Type B pancreatic cell (in vitro differentiated cells): ENCODE measurements at regions not wholly inside any gene's neighbourhood (a gene's known extent, or its start where the extent isn't known, plus 50 kb on each side); places are given as distances from the start of the nearest gene placed in this dataset.

Experiments used
- DNase-seq: peaks from one replicate; pipeline ENCODE4 v3.0.0; 2021; ENCODE audit warnings: mixed read lengths; ENCODE audit not compliant: unreplicated experiment; ENCODE audit errors: extremely low spot score
- H3K27ac Mint-ChIP-seq: 2 replicates; pipeline ENCODE4 v1.8.0; 2021; ENCODE audit warnings: mild to moderate bottlenecking, mixed read lengths
- H3K27me3 Mint-ChIP-seq: 2 replicates; pipeline ENCODE4 v1.8.0; 2021; ENCODE audit warnings: mixed read lengths
- H3K36me3 Mint-ChIP-seq: 2 replicates; pipeline ENCODE4 v1.8.0; 2021; ENCODE audit warnings: mixed read lengths
- H3K4me1 Mint-ChIP-seq: one replicate; pipeline ENCODE4 v1.8.0; 2021; ENCODE audit warnings: mixed read lengths; ENCODE audit not compliant: unreplicated experiment
- H3K4me3 Mint-ChIP-seq: 2 replicates; pipeline ENCODE4 v1.8.0; 2021; ENCODE audit warnings: mild to moderate bottlenecking, mixed read lengths
- H3K9me3 Mint-ChIP-seq: 2 replicates; pipeline ENCODE4 v1.8.0; 2021; ENCODE audit warnings: mixed read lengths
- TF ChIP-seq, protein P1 (sequence below): fragments of 200-600 bp; sonication (generic); conservative IDR thresholded peaks from 2 replicates; pipeline ENCODE4 v1.5.0; 2021; ENCODE audit warnings: antibody characterized with exemption, mild to moderate bottlenecking

DNA sequence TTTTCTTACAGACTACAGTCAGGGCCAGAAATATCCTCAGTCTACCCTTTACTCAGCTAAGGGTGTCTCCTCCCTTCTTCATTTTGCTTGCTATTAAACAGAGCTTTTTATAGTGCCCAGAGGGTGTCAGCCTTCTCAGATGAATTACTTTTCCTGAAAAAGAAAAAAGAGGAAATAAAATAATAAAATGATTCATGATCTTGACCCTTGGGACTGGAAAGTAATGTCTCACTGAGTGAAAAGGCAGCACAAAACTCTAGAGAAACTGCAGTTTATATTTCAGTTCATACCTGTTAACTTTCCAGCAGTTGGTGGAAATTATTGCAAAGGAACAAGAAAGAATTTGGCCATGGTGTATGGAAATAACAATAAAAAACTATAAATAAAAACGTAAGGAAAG, 170.6 kb downstream of the IBTK start:
- DNase-seq = no peak
- H3K9me3 Mint-ChIP-seq = no peaks in the 10 kb centered on the region

DNA sequence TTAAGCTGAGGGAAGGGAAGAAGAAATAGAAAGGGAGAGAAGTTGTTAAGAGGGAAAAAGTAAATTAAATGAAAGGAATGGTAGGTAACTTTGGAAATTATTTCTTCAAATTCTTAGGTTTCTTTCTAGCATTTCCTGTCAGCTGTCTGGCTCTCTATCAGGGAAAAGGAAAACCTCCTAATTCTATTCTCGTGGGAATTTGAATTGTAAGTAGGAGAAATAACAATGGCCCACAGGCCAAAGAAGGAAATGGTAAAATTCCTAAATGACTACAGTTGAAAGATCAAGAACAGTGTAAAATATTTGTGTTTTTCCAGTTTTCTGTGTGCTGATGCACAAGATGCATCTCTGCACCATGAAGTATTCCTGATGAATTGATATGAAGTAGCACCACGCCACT, 173.0 kb downstream of the IBTK start:
- H3K4me3 Mint-ChIP-seq = no peak overlapping the region
- DNase-seq = no peak
- TF ChIP-seq, protein P1, sequence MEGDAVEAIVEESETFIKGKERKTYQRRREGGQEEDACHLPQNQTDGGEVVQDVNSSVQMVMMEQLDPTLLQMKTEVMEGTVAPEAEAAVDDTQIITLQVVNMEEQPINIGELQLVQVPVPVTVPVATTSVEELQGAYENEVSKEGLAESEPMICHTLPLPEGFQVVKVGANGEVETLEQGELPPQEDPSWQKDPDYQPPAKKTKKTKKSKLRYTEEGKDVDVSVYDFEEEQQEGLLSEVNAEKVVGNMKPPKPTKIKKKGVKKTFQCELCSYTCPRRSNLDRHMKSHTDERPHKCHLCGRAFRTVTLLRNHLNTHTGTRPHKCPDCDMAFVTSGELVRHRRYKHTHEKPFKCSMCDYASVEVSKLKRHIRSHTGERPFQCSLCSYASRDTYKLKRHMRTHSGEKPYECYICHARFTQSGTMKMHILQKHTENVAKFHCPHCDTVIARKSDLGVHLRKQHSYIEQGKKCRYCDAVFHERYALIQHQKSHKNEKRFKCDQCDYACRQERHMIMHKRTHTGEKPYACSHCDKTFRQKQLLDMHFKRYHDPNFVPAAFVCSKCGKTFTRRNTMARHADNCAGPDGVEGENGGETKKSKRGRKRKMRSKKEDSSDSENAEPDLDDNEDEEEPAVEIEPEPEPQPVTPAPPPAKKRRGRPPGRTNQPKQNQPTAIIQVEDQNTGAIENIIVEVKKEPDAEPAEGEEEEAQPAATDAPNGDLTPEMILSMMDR = no peak
- no peak overlapping the region for H3K27ac Mint-ChIP-seq
- no peaks in the 10 kb centered on the region for H3K4me1 Mint-ChIP-seq
- H3K36me3 Mint-ChIP-seq = no peaks in the 10 kb centered on the region
- H3K27me3 Mint-ChIP-seq = no peaks in the 10 kb centered on the region
- no peaks in the 10 kb centered on the region for H3K9me3 Mint-ChIP-seq

More for the DNA sequence above, 170.6 kb downstream of the IBTK start:
- H3K4me1 Mint-ChIP-seq = no peaks in the 10 kb centered on the region
- TF ChIP-seq, protein P1 = no peak
- no peak overlapping the region for H3K27ac Mint-ChIP-seq
- H3K4me3 Mint-ChIP-seq = no peak overlapping the region
- no peaks in the 10 kb centered on the region for H3K27me3 Mint-ChIP-seq
- H3K36me3 Mint-ChIP-seq = no peaks in the 10 kb centered on the region

DNA sequence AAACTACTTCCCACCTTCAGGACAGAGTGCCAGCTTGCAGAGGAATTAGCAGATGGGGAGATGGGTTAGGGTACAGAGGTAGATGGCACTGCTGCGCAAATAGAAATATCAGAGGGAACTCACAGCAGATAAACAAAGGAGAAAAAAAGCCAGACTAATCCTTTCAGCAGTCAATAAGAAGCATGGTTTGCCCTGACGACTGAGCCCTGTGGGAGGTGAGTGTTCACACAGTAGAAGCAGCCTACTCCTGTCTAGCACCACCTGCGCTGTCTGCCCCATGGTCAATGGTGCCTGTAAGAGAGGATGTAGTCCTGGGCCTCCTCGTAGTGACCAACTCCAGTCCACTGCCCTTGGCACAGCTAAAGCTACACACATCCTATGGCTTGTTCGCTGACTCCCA, 174.1 kb downstream of the IBTK start:
- Mint-ChIP-seq H3K4me1 (no peaks in the 10 kb centered on the region), H3K27ac (no peak overlapping the region), H3K36me3 (no peaks in the 10 kb centered on the region), H3K27me3 (no peaks in the 10 kb centered on the region), H3K9me3 (no peaks in the 10 kb centered on the region), H3K4me3 (no peak overlapping the region)
- DNase-seq = no peak
- TF ChIP-seq, protein P1 = no peak

DNA sequence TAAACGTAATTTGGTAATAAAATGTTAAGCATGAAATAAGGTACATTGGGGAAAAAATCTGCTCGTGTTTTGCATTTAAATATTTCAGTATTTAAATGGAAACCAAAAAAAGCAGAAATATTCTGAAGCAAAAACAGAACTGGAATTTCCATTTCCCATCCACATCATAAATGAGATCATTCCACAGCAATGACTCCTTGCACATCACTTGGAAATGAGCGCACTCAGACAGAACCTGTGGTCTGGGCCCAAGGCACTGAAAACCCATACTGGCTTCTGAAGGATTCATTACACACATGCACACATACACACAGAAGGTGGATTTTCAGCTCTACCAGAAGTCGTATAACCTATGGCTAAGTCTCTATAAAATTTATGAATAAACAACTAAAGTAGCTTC, 174.8 kb downstream of the IBTK start:
- DNase-seq = no peak
- H3K36me3 Mint-ChIP-seq = no peaks in the 10 kb centered on the region
- H3K9me3 Mint-ChIP-seq = no peaks in the 10 kb centered on the region
- TF ChIP-seq, protein P1 = no peak
- no peak overlapping the region for H3K27ac Mint-ChIP-seq
- no peaks in the 10 kb centered on the region for H3K27me3 Mint-ChIP-seq
- no peak overlapping the region for H3K4me3 Mint-ChIP-seq
- no peaks in the 10 kb centered on the region for H3K4me1 Mint-ChIP-seq

DNA sequence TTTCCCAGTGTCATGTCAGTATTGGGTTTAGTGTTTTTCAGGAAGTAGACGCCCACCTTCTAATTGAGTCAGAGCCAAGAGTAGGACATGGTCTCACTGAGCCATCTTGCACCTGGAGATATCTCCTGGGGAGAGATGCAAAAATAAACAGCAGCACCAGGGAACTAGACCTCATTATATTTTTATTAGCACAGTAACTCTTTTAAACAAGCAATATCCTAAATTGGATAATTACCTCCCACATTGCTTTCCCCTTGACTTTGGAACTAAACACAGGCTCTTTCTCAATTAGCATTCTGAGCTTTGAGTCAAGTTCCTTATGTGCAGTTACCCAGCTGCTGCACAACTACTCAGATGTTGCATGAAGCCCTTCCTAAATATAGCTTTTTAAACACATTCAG, 175.4 kb downstream of the IBTK start:
- no peak for DNase-seq
- Mint-ChIP-seq H3K36me3 (no peaks in the 10 kb centered on the region), H3K27ac (no peak overlapping the region), H3K27me3 (no peaks in the 10 kb centered on the region), H3K9me3 (no peaks in the 10 kb centered on the region), H3K4me1 (no peaks in the 10 kb centered on the region), H3K4me3 (no peak overlapping the region)
- TF ChIP-seq, protein P1 = no peak

DNA sequence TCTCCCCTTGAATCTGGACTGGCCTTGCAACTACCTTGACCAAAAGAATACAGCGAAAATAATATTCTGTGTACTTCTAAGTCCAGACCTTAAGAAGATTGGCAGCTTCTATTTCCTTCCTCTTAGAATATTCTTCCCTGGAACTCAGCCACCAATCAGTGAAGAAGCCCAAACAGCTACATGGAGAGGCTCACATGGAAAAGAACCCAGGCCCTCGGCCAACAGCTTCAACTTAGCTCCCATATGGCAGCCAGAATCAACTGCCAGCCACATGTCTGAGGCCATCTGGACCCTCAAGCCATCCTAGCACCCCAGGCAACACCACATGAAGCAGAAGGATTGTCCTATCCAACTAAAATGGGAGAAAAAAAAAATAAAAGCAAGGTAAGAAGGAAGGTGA, 178.8 kb downstream of the IBTK start:
- Mint-ChIP-seq H3K4me3 (no peak overlapping the region), H3K9me3 (no peaks in the 10 kb centered on the region), H3K27me3 (no peaks in the 10 kb centered on the region), H3K27ac (no peak overlapping the region), H3K4me1 (no peaks in the 10 kb centered on the region), H3K36me3 (no peaks in the 10 kb centered on the region)
- no peak for DNase-seq
- TF ChIP-seq, protein P1 = no peak
